ENCODE measurements at regions not wholly inside any gene's neighbourhood (a gene's known extent, or its start where the extent isn't known, plus 50 kb on each side); places are given as distances from the start of the nearest gene placed in this dataset.
A peak's percentile ranks its signal among the peaks of the same experiment; 100 is the strongest.

GRCh38 chr1:22376976-22377375 is 74.7 kb upstream of the ZBTB40 start:
- Histone ChIP-seq H3K9me2 (ENCODE audit: low read depth, low read length) (no peaks in the 10 kb centered on the region), H3K36me3 (ENCODE audit: insufficient read depth, low read length) (no peaks in the 10 kb centered on the region), H3K79me2 (ENCODE audit: insufficient read depth, low read length) (no peaks in the 10 kb centered on the region), H3K4me1 (ENCODE audit: insufficient read depth, low read length, severe bottlenecking) (no peaks in the 10 kb centered on the region), H3K27ac (ENCODE audit: low read depth, low read length, poor library complexity, severe bottlenecking) (no peak overlapping the region), H4K20me1 (ENCODE audit: insufficient read depth, low read length) (no peaks in the 10 kb centered on the region), H3K9ac (ENCODE audit: low read length) (no peak overlapping the region), H2AFZ (ENCODE audit: low read length) (no peak overlapping the region), H3K4me3 (ENCODE audit: low read depth, low read length, poor library complexity, severe bottlenecking) (no peak overlapping the region), H3K9me3 (ENCODE audit: low read length) (no peaks in the 10 kb centered on the region), H3K4me2 (ENCODE audit: low read length) (no peak overlapping the region), H3F3A (ENCODE audit: insufficient read depth, low read length) (no peaks in the 10 kb centered on the region), H3K27me3 (ENCODE audit: insufficient read depth, low read length) (0 out of 2 replicates have a peak, but pooled peaks cover 3% of the 10 kb centered on the region)
- TF ChIP-seq EZH2 (IDR thresholded peaks at IDR 0.05; ENCODE audit: borderline replicate concordance, low read length) (no peak), CTCF (IDR thresholded peaks at IDR 0.05; ENCODE audit: low read length) (no peak)

DNA sequence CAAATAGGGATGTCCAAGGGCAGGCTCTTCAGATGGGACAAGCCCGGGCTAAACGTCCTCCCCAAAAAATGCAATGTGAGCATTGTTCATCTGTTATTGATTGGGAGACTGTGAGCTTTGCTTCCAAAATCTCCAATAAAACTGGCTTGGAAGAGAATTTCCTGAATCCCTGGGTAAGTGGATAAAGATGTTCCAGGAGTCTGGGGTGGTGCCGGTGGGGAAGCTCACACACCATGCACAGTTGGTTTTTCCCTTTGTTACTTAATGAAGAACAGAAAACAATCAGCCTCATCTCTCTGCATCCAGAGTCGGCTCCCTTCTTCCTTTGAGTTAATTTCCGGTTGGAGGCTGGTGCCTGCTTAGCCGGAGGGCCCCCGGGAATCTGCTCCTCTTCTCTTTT is 72.1 kb upstream of the ZBTB40 start:
- no peak overlapping the region for H2AFZ ChIP-seq (ENCODE audit: low read length)
- no peaks in the 10 kb centered on the region for H3K79me2 ChIP-seq (ENCODE audit: insufficient read depth, low read length)
- H3K9me2 ChIP-seq (ENCODE audit: low read depth, low read length), result no peaks in the 10 kb centered on the region
- H3K9me3 ChIP-seq (ENCODE audit: low read length), result no peaks in the 10 kb centered on the region
- 0 out of 2 replicates have a peak, but pooled peaks cover 3% of the 10 kb centered on the region for H3K27me3 ChIP-seq (ENCODE audit: insufficient read depth, low read length)
- no peaks in the 10 kb centered on the region for H3F3A ChIP-seq (ENCODE audit: insufficient read depth, low read length)
- H3K36me3 ChIP-seq (ENCODE audit: insufficient read depth, low read length), result no peaks in the 10 kb centered on the region
- no peak overlapping the region for H3K27ac ChIP-seq (ENCODE audit: low read depth, low read length, poor library complexity, severe bottlenecking)
- no peak overlapping the region for H3K4me3 ChIP-seq (ENCODE audit: low read depth, low read length, poor library complexity, severe bottlenecking)
- H4K20me1 ChIP-seq (ENCODE audit: insufficient read depth, low read length), result no peaks in the 10 kb centered on the region
- no peak for TF ChIP-seq CTCF (IDR thresholded peaks at IDR 0.05; ENCODE audit: low read length)
- TF ChIP-seq EZH2 (IDR thresholded peaks at IDR 0.05; ENCODE audit: borderline replicate concordance, low read length), result no peak
- H3K9ac ChIP-seq (ENCODE audit: low read length), result no peak overlapping the region
- no peaks in the 10 kb centered on the region for H3K4me1 ChIP-seq (ENCODE audit: insufficient read depth, low read length, severe bottlenecking)
- no peak overlapping the region for H3K4me2 ChIP-seq (ENCODE audit: low read length)

- Histone ChIP-seq H3F3A (ENCODE audit: insufficient read depth, low read length) (no peaks in the 10 kb centered on the region), H2AFZ (ENCODE audit: low read length) (no peak overlapping the region), H3K9me2 (ENCODE audit: low read depth, low read length) (no peaks in the 10 kb centered on the region), H3K4me2 (ENCODE audit: low read length) (no peak overlapping the region), H3K27ac (ENCODE audit: low read depth, low read length, poor library complexity, severe bottlenecking) (no peak overlapping the region), H3K4me3 (ENCODE audit: low read depth, low read length, poor library complexity, severe bottlenecking) (no peak overlapping the region), H3K9ac (ENCODE audit: low read length) (no peak overlapping the region), H3K27me3 (ENCODE audit: insufficient read depth, low read length) (0 out of 2 replicates have a peak, but pooled peaks cover 3% of the 10 kb centered on the region), H4K20me1 (ENCODE audit: insufficient read depth, low read length) (no peaks in the 10 kb centered on the region), H3K9me3 (ENCODE audit: low read length) (no peaks in the 10 kb centered on the region), H3K36me3 (ENCODE audit: insufficient read depth, low read length) (no peaks in the 10 kb centered on the region), H3K79me2 (ENCODE audit: insufficient read depth, low read length) (no peaks in the 10 kb centered on the region), H3K4me1 (ENCODE audit: insufficient read depth, low read length, severe bottlenecking) (no peaks in the 10 kb centered on the region)
- TF ChIP-seq CTCF (IDR thresholded peaks at IDR 0.05; ENCODE audit: low read length) (peak; percentile 34; the same call in 1 of the 2 replicates), EZH2 (IDR thresholded peaks at IDR 0.05; ENCODE audit: borderline replicate concordance, low read length) (no peak)
Measured at GRCh38 chr1:22380024-22380785, 71.4 kb upstream of the ZBTB40 start.

All from OCI-LY1 (cell line).